ENCODE measurements at regions not wholly inside any gene's neighbourhood (a gene's known extent, or its start where the extent isn't known, plus 50 kb on each side); places are given as distances from the start of the nearest gene placed in this dataset.
A peak's percentile ranks its signal among the peaks of the same experiment; 100 is the strongest.

DNA sequence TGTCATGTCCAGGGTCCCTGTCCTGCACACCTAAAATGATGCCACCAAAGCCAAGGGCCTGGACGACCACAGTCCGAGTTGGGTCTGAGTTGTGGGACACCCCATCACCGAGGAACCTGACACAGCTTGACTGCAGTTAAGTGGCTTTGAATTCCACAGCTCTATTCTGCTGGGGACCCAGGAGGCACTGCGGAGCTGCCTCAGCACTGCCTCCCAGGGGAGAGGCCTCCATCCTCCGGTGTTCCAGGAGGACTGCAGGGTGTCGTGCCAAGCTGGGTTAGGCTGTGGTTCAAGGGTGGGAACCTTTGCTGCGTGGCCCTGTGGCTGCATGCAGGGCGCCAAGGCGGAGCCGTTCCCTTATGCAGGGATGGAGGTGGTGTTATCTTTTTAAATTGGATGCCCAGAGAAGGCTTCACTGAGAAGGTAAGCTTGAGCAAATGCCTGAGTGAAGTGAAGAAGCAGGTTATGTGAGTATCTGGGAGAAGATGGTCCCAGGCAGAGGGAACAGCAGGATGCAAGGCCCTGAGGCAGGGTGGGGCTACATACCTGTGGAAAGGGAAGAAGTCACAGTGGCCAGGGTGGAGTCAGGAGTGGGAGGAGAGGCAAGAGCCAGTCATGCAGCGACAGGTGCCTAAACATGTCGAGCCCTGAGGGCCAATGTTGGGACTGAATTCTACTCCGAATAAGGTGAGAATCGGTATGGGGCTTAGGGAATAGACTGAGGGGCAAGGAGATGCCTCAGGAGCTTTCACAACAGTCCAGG, 144.8 kb downstream of the TPRA1 start:
- H3K36me3 Mint-ChIP-seq: no peaks in the 10 kb centered on the region
- DNase-seq (ENCODE audit: low spot score) (peak; percentile 11), ATAC-seq (no peak)
- no peaks in the 10 kb centered on the region for H3K4me1 Mint-ChIP-seq
- ChIA-PET POLR2A (no interaction called here), CTCF (interaction anchor here (1.1 to 1.3 kb wide), 3 partner anchors 10 to 79 kb away, joined by 3 to 5 read pairs (median 4); no protein-coding TSS in a partner anchor)
- no peak overlapping the region for H3K27ac Mint-ChIP-seq
- H3K4me3 Mint-ChIP-seq: no peak overlapping the region
- TF ChIP-seq, protein P1, sequence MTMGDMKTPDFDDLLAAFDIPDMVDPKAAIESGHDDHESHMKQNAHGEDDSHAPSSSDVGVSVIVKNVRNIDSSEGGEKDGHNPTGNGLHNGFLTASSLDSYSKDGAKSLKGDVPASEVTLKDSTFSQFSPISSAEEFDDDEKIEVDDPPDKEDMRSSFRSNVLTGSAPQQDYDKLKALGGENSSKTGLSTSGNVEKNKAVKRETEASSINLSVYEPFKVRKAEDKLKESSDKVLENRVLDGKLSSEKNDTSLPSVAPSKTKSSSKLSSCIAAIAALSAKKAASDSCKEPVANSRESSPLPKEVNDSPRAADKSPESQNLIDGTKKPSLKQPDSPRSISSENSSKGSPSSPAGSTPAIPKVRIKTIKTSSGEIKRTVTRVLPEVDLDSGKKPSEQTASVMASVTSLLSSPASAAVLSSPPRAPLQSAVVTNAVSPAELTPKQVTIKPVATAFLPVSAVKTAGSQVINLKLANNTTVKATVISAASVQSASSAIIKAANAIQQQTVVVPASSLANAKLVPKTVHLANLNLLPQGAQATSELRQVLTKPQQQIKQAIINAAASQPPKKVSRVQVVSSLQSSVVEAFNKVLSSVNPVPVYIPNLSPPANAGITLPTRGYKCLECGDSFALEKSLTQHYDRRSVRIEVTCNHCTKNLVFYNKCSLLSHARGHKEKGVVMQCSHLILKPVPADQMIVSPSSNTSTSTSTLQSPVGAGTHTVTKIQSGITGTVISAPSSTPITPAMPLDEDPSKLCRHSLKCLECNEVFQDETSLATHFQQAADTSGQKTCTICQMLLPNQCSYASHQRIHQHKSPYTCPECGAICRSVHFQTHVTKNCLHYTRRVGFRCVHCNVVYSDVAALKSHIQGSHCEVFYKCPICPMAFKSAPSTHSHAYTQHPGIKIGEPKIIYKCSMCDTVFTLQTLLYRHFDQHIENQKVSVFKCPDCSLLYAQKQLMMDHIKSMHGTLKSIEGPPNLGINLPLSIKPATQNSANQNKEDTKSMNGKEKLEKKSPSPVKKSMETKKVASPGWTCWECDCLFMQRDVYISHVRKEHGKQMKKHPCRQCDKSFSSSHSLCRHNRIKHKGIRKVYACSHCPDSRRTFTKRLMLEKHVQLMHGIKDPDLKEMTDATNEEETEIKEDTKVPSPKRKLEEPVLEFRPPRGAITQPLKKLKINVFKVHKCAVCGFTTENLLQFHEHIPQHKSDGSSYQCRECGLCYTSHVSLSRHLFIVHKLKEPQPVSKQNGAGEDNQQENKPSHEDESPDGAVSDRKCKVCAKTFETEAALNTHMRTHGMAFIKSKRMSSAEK (CRISPR knock-in tag; IDR thresholded peaks at IDR 0.05; ENCODE audit: borderline replicate concordance): no peak
- TF ChIP-seq FOXK1 (CRISPR knock-in tag; IDR thresholded peaks at IDR 0.05) (no peak), ZNF121 (CRISPR knock-in tag; IDR thresholded peaks at IDR 0.05) (no peak), FOXP1 (CRISPR knock-in tag; IDR thresholded peaks at IDR 0.05; ENCODE audit: borderline replicate concordance) (no peak), ZBTB21 (CRISPR knock-in tag; IDR thresholded peaks at IDR 0.05; ENCODE audit: borderline replicate concordance) (no peak), ESRRA (CRISPR knock-in tag; IDR thresholded peaks at IDR 0.05; ENCODE audit: borderline replicate concordance) (no peak), NFATC4 (CRISPR knock-in tag; IDR thresholded peaks at IDR 0.05) (no peak), PRRX2 (CRISPR knock-in tag; IDR thresholded peaks at IDR 0.05) (no peak)
- TF ChIP-seq, protein P2, sequence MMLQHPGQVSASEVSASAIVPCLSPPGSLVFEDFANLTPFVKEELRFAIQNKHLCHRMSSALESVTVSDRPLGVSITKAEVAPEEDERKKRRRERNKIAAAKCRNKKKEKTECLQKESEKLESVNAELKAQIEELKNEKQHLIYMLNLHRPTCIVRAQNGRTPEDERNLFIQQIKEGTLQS (CRISPR knock-in tag; conservative IDR thresholded peaks at IDR 0.05): no peak
- no peaks in the 10 kb centered on the region for H3K9me3 Mint-ChIP-seq
- 0 out of 2 replicates have a peak, but pooled peaks cover 3% of the 10 kb centered on the region for H3K27me3 Mint-ChIP-seq (ENCODE audit: low read depth)

DNA sequence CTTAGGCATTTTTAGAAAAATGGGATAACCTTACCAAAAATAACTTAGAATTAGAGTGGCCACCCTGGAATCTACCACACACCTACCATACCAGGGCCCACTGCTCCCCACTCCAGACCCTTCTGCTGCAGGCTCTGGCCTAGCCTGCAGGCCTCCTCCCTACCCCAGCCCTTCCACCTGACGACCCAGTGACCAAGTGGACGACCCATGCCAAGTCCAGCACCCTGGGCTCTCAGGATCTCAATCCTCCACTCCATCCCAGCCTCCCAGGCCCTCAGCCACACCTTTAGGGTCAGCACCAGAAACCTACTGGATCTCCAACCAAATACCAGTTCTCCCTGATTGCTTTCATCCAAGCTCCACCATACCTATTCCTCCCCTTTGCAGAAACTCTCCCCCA, 145.8 kb downstream of the TPRA1 start:
- DNase-seq (ENCODE audit: low spot score) (no peak), ATAC-seq (no peak)
- Mint-ChIP-seq H3K4me3 (no peak overlapping the region), H3K36me3 (no peaks in the 10 kb centered on the region), H3K27me3 (ENCODE audit: low read depth) (no peaks in the 10 kb centered on the region), H3K4me1 (no peaks in the 10 kb centered on the region), H3K27ac (no peak overlapping the region), H3K9me3 (no peaks in the 10 kb centered on the region)
- ChIA-PET CTCF (interaction anchor here (1.1 kb wide), 1 partner anchor 11 kb away, joined by 4 read pairs; no protein-coding TSS in a partner anchor), POLR2A (no interaction called here)
- TF ChIP-seq ZNF396 (CRISPR knock-in tag; IDR thresholded peaks at IDR 0.05; ENCODE audit: borderline replicate concordance) (no peak), ZNF219 (CRISPR knock-in tag; IDR thresholded peaks at IDR 0.05; ENCODE audit: borderline replicate concordance) (no peak), HMGA2 (CRISPR knock-in tag; IDR thresholded peaks at IDR 0.05) (no peak), SOX15 (CRISPR knock-in tag; IDR thresholded peaks at IDR 0.05) (no peak), MXD4 (CRISPR knock-in tag; IDR thresholded peaks at IDR 0.05; ENCODE audit: borderline replicate concordance) (no peak), FOXP1 (CRISPR knock-in tag; IDR thresholded peaks at IDR 0.05; ENCODE audit: borderline replicate concordance) (no peak), JUN (CRISPR knock-in tag; IDR thresholded peaks at IDR 0.05) (no peak), GRHL2 (CRISPR knock-in tag; IDR thresholded peaks at IDR 0.05; ENCODE audit: insufficient replicate concordance, severe bottlenecking) (no peak), PRRX2 (CRISPR knock-in tag; IDR thresholded peaks at IDR 0.05) (no peak), NR3C1 (CRISPR knock-in tag; conservative IDR thresholded peaks at IDR 0.05; ENCODE audit: low read depth) (no peak)
- TF ChIP-seq, protein P3, sequence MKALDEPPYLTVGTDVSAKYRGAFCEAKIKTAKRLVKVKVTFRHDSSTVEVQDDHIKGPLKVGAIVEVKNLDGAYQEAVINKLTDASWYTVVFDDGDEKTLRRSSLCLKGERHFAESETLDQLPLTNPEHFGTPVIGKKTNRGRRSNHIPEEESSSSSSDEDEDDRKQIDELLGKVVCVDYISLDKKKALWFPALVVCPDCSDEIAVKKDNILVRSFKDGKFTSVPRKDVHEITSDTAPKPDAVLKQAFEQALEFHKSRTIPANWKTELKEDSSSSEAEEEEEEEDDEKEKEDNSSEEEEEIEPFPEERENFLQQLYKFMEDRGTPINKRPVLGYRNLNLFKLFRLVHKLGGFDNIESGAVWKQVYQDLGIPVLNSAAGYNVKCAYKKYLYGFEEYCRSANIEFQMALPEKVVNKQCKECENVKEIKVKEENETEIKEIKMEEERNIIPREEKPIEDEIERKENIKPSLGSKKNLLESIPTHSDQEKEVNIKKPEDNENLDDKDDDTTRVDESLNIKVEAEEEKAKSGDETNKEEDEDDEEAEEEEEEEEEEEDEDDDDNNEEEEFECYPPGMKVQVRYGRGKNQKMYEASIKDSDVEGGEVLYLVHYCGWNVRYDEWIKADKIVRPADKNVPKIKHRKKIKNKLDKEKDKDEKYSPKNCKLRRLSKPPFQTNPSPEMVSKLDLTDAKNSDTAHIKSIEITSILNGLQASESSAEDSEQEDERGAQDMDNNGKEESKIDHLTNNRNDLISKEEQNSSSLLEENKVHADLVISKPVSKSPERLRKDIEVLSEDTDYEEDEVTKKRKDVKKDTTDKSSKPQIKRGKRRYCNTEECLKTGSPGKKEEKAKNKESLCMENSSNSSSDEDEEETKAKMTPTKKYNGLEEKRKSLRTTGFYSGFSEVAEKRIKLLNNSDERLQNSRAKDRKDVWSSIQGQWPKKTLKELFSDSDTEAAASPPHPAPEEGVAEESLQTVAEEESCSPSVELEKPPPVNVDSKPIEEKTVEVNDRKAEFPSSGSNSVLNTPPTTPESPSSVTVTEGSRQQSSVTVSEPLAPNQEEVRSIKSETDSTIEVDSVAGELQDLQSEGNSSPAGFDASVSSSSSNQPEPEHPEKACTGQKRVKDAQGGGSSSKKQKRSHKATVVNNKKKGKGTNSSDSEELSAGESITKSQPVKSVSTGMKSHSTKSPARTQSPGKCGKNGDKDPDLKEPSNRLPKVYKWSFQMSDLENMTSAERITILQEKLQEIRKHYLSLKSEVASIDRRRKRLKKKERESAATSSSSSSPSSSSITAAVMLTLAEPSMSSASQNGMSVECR (CRISPR knock-in tag; IDR thresholded peaks at IDR 0.05; ENCODE audit: borderline replicate concordance): no peak
- TF ChIP-seq, protein P4, sequence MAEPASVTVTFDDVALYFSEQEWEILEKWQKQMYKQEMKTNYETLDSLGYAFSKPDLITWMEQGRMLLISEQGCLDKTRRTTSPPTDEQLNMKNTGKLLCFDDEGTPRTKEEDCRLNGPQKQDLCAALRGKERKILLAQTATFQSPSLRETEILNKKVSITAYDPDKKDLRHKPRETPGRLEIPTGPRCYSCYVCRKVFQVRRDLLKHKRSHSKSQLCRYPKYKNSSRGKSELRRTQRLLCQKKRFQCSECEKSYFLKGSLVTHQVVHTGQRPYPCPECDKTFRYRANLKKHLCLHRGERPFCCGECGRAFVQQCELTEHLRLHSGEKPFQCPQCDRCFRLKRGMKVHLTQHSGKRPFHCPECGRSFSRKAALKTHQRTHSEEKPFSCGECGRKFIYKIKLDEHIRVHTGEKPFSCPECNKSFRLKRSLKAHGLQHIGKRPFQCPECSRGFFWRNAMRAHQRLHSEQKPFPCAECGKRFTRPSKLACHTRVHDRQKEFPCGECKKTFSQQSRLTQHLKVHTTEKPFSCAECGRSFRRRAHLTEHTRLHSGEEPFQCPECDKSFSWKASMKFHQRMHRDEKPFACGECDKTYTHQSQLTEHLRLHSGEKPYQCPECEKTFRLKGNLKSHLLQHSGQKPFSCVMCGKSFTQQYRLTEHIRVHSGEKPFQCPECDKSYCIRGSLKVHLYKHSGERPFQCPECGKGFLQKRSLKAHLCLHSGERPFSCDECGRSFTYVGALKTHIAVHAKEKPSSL (CRISPR knock-in tag; conservative IDR thresholded peaks at IDR 0.05): no peak
- TF ChIP-seq, protein P5, sequence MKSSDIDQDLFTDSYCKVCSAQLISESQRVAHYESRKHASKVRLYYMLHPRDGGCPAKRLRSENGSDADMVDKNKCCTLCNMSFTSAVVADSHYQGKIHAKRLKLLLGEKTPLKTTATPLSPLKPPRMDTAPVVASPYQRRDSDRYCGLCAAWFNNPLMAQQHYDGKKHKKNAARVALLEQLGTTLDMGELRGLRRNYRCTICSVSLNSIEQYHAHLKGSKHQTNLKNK (CRISPR knock-in tag; IDR thresholded peaks at IDR 0.05): no peak

Data from WTC11 (cell line).